ENCODE measurements at regions not wholly inside any gene's neighbourhood (a gene's known extent, or its start where the extent isn't known, plus 50 kb on each side); places are given as distances from the start of the nearest gene placed in this dataset.
"Not testable (repeated sequence)": the region's sequence is repeated elsewhere in the genome, so short reads cannot be mapped to it uniquely, and the experiment has no call there.

- DNase-seq (ENCODE audit: low spot score) = no peak
- CTCF ChIA-PET = no interaction called here
- H3K27ac ChIP-seq = no peak overlapping the region
- POLR2A ChIA-PET (ENCODE audit: low non-redundant PET) = no interaction called here
- TF ChIP-seq, protein P1, sequence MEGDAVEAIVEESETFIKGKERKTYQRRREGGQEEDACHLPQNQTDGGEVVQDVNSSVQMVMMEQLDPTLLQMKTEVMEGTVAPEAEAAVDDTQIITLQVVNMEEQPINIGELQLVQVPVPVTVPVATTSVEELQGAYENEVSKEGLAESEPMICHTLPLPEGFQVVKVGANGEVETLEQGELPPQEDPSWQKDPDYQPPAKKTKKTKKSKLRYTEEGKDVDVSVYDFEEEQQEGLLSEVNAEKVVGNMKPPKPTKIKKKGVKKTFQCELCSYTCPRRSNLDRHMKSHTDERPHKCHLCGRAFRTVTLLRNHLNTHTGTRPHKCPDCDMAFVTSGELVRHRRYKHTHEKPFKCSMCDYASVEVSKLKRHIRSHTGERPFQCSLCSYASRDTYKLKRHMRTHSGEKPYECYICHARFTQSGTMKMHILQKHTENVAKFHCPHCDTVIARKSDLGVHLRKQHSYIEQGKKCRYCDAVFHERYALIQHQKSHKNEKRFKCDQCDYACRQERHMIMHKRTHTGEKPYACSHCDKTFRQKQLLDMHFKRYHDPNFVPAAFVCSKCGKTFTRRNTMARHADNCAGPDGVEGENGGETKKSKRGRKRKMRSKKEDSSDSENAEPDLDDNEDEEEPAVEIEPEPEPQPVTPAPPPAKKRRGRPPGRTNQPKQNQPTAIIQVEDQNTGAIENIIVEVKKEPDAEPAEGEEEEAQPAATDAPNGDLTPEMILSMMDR (conservative IDR thresholded peaks at IDR 0.05; ENCODE audit: low read depth) = no peak
Observed at GRCh38 chr15:77892335-77892734, 185.2 kb downstream of the TBC1D2B start.

- POLR2A ChIA-PET (ENCODE audit: low non-redundant PET); DNase-seq (ENCODE audit: low spot score); H3K27ac ChIP-seq; CTCF ChIA-PET: not testable (repeated sequence)
Observed at GRCh38 chr15:77891862-77892261, 185.6 kb downstream of the TBC1D2B start.

DNA sequence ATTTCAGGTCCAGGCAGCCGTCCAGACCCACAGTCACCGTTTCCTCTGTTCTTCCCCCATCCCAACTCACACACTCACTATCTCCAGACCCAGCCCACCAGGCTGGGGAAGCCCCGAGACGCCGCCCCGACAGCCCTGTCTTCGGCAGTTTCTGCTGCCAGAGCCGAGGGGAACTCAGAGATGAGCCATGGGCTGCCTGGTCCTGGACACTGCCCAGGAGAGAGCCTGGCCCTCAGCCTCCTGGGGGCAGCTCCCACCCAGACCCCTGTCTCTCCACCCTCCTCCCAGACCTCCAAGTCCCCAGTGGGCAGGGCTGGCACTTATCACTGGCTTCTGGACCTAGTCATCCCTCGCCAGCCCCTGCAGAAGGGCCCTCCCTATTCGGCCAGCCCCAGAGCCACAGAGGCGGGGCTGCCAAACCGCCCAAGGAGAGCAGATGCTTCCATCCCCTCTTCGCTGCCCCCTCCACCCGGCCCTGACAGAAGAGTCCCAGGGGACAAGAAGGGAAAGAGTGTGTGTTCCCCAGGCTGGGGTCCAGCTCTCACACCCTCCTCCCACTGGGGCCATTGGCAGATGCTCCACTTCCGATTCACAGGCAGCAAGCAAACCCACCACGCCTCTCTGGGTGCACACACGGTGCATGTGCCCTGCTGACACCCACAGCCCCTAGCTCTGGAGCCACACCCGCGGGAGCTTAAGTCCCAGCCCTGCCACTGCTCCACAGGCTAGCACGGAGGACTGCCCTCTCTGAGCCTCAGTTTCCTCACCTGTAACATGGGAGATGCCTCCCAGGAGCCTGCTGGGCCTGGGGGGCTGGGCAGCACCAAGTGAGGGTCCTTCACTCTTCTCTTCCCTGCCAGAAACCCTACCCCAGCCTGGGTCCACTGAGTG, 186.4 kb downstream of the TBC1D2B start:
- H3K27ac ChIP-seq; POLR2A ChIA-PET (ENCODE audit: low non-redundant PET); CTCF ChIA-PET; DNase-seq (ENCODE audit: low spot score): not testable (repeated sequence)

- H3K27ac ChIP-seq = peak overlapping the region; percentile 64
- DNase-seq (ENCODE audit: low spot score); CTCF ChIA-PET; POLR2A ChIA-PET (ENCODE audit: low non-redundant PET): not testable (repeated sequence)
Observed at GRCh38 chr15:77889828-77890725, 187.4 kb downstream of the TBC1D2B start.

DNA sequence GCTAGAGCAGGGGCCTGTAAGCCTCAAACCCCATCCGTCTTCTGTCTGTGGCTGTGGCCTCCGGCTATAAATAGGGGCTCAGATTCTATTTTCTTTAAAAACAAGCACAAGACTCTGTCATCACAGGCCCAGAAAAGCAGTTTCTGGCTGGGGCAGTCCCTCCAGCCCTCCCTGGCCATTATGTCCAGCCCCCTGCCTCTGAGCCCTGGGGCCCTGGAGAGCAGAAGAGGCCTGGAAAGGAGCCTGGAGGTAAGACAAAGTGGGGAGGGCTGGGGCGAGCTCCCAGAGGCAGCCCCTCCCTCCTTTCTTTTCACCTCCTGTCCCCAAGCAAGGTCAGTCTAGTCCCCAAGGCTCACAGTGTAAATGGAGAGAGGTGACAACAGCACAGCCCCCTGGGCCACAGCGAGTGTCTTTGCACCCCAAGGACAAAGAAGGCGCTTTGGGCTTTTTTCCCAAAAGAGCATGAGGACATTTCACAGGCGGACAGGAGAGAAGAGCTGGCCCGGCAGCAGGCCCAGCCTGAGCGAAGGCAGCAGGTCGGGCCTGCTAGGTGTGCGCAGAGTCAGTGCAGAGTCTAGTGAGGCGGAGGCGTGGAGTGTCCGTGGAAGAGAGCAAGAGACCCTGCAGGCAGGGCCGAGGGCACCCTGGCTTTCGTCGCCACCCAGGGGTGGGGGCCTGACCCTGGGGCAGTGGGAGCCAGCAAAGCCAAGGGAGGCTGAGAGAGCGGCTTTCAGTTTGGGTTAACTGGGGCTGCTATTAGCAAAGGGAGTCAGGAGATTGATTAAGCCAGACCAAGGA, 188.3 kb downstream of the TBC1D2B start:
- POLR2A ChIA-PET (ENCODE audit: low non-redundant PET) = no interaction called here
- DNase-seq (ENCODE audit: low spot score) = no peak
- TF ChIP-seq, protein P1 (conservative IDR thresholded peaks at IDR 0.05; ENCODE audit: low read depth) = no peak
- peak overlapping the region; percentile 64 for H3K27ac ChIP-seq
- CTCF ChIA-PET = interaction anchor here (0.6 kb wide), 1 partner anchor 19 kb away, joined by 3 read pairs; no protein-coding TSS in a partner anchor

GRCh38 chr15:77887563-77888429, 189.7 kb downstream of the TBC1D2B start:
- POLR2A ChIA-PET (ENCODE audit: low non-redundant PET); DNase-seq (ENCODE audit: low spot score); CTCF ChIA-PET: not testable (repeated sequence)
- peak overlapping the region; percentile 72 for H3K27ac ChIP-seq

GRCh38 chr15:77886805-77887448, 190.6 kb downstream of the TBC1D2B start:
- CTCF ChIA-PET = no interaction called here
- DNase-seq (ENCODE audit: low spot score) = no peak
- TF ChIP-seq, protein P1 (conservative IDR thresholded peaks at IDR 0.05; ENCODE audit: low read depth) = no peak
- H3K27ac ChIP-seq = peak overlapping the region; percentile 72
- POLR2A ChIA-PET (ENCODE audit: low non-redundant PET) = no interaction called here

DNA sequence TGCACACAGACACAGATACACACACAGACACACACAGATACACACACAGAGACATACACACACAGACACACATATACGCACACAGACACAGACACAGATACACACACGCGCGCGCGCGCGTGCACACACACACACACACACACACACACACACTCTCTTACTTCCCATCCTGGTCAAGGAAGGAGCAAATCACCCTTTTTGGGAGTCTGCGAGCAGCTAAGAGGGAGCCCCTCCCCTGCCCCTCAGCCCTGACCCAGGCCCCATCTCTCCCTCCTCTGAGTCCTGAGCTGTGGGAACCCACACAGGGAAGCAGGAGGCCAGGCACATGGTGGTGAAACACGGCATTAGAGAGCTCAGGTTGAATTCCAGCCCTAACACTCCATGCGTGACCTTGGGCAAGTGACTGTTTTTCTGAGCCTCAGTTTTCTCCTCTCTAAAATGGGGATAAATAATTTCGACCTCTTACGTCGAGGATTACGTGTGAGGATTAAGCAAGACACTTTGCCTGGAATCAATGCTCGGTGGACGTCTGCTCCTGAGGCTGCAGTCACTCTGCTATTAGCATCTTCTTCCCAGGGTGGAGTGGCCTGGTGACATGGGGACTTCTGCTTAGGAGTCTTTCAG, 191.5 kb downstream of the TBC1D2B start:
- CTCF ChIA-PET; POLR2A ChIA-PET (ENCODE audit: low non-redundant PET); DNase-seq (ENCODE audit: low spot score): not testable (repeated sequence)
- peak overlapping the region; percentile 72; the same call in 1 of the 2 replicates for H3K27ac ChIP-seq

GRCh38 chr15:77883012-77883411, 194.5 kb downstream of the TBC1D2B start:
- CTCF ChIA-PET; H3K27ac ChIP-seq; DNase-seq (ENCODE audit: low spot score); POLR2A ChIA-PET (ENCODE audit: low non-redundant PET): not testable (repeated sequence)

Measured in RWPE1 (cell line).